ENCODE measurements at regions not wholly inside any gene's neighbourhood (a gene's known extent, or its start where the extent isn't known, plus 50 kb on each side); places are given as distances from the start of the nearest gene placed in this dataset.
"Not testable (repeated sequence)": the region's sequence is repeated elsewhere in the genome, so short reads cannot be mapped to it uniquely, and the experiment has no call there.

DNA sequence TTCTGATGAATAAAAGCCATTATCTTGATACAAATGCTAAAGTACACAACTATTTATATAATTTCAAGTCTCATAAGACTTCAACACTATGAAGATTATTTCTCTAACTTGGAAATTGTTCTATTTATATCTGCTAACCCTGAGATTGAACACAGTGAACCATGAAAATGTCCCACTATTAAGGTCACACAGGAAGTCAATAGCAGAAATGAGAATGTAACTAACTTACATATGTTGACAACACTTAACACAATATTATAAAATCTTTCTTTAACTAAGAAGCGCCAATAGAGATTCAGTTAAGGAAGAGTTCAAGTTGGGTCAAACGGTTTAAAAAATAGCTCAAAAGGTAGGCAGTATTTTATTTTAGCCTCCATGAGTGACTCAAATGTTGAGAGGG lies 551.8 kb upstream of the CBLB start:
- no peak for FAIRE-seq

DNA sequence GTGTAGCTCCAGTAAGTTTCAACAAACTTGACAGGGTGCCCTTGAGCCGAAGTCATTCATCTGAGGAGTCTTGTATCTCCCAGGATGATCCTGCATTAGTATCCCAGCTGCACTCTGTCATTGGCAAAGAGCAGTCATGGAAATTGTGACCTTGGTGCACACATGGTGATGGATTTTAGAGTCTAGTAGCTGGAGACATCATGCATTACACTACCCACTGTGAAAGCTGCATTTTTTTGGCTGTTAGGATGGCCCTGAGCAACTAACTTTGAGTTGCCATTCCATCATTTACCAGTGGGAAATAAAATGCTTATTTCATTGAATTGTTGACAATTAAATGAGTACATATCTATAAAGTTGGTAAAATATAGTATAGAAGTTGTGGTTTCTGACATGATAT lies 552.6 kb upstream of the CBLB start:
- no peak for FAIRE-seq

DNA sequence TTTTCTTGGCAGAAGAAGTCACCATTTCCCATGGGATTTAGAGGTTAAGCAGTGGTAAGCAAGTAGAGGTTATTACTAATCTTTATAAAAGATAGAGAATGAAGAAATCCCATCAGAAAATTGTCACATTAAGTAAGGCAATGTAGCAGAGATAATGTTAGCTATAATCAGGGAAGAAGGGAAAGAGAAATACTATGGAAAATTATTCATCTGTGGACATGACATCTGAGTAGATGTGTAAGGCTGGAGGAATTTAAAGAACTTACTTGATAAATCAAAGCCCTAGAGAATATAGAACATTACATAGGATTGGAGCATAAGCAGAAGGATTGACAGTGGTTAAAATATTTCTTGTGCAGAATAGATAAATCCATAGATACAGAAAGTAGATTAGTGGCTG lies 553.1 kb upstream of the CBLB start:
- no peak for FAIRE-seq

DNA sequence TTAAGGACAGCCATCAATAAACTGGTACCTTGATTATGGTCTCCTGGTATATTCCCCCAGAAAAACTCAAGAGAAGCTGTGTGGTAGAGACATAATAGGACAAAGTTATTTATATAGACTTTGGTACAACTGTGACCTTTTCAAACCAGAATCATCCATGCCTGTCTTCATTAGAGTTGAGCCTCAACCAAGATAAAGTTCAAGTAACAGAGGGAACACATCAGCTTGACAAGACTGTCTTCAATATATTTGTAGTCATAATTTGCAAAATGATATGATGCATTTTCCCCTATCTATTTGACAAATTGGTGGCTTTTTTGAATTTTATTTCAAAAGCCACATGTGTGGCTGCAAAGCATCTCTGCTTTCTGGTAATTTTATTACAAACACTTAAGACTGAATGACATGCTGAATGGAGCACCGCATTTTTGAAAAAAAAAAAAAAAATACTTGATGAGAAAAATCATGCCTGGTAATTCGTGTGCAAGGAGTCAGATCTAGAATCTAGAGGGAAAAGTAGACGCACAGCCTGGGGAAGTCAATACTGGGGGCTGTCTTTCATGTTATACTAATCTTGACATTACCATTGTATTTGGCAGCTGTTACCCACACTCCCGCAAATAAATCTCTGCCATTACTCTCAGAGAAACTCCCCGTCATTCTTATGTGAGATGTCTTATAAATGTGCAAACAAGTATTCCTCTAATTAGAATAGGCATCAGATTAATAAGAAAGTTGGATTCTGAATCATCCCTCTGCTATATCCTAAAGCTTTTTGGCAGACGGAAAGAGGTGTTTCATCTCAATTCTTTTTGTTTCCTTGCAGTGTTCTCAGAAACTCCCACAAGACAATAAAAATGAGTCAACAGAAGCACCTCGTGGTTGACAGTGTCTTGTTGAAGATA lies 554.8 kb upstream of the CBLB start:
- FAIRE-seq = no peak

DNA sequence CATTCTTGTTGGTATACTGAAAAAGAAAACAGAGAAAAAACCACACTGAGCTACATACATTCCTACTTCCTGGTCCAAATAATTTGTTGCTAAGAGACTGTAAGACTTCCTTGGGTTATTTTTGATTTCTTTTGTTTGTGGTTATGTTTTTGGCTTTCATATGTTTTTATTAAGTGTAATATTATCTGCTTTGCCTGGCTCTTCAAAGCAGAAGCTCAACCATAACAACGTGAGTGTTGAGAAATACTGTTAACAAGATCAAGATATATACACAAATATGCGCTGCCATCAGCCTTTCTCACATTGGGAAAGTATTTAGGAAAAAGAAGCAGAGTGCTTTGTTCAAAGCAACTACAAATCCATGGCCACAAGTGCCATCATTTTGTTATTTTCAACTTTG lies 556.2 kb upstream of the CBLB start:
- no peak for FAIRE-seq

DNA sequence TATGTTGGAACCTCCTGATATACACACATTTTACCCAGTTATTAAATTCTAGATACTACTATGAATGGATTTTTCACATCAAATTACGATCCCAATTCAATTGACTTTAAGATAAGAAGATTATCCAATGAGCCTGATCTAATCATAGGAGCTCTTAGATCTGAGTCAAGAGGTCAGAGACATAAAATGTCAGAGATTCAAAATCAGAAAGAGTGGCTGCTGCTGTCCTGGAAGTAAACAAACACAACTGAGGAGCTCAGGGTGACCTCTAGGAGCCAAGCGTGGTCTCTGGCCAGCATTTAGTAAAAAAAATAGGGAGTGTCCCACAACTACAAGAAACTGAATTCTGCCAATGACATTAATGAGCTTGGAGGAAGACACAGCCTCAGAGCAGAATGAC lies 557.1 kb upstream of the CBLB start:
- no peak for FAIRE-seq

DNA sequence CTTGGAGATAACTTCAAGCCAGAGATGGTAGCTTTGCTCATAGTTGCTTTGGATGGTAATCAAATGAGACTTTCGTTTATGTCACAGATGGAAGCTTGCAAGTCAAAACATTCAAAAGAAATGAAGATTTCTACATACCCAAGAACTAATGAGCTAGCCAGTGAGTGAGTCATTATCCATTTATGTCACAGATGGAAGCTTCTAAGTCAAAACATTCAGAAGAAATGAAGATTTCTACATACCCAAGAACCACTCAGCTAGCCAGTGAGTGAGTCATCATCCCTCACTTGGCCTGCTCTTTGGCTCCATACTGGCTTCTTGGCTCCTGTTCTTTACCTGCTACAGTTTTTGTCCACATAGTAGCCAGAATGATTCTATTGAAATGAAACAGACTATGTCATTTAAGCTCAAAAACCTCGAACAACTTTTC lies 559.8 kb upstream of the CBLB start:
- FAIRE-seq = no peak

DNA sequence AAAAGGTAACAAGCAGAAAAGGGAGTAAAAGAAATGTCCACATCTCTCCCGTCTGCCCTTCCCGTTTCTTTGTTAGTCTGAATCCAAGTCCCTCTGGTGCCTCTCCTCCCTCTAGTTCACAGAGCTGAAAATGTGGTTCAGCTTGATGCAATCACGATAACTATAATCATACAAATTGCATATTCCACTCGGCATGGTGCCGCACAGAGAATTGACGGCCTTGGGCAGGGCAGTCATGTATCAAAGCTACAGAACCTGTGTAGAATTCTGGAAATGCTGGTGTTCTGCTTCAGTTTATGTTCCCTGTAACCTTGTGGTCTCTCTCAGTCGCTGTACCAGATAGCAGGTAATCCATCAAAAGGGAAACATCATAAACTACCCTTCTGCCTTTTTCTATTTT lies 562.9 kb upstream of the CBLB start:
- no peak for FAIRE-seq

DNA sequence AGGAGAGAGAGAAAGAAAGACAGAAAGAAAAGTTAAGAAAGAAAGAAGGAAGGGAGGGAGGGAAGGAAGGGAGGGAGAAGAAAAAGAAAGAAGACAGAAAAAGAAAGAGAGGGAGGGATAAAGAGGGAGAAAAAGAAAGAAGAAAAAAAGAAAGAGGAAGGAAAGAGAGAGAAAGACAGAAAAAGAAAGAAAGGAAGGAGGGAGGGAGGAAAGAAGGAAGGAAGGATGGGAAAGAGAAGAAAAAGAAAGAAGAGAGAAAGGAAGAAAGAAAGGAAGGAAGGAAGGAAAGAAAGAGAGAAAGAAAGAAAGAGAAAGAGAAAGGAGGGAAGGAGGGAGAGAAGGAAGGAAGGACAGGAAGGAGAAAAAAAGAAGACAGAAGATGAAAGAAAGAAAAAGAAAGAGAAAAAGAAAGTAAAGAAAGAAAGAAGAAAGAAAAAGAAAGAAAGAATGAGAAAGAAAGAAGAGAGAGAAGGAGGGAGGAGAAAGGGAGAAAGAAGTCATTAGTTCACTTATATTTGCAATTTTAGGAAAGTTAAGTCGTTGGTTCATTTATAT lies 567.2 kb upstream of the CBLB start:
- FAIRE-seq = no peak

DNA sequence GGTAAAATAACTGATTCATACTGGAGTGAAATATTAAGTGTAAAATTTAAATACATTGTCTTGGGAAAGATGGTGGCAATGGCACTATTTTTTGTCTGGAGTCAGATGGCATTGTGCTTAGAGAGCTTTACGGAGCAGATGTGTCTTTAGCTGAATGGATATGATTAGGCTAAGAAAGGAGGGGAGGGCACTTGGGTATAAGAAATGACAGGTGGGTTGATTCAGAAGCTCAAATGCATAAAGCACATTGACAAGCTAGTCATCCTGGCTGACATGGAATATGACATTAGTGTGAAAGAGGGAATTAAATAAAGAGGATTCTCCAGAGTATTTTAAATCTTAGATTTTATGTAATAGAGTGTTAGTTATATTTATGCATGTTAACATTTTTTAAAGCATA lies 570.1 kb upstream of the CBLB start:
- FAIRE-seq = no peak

DNA sequence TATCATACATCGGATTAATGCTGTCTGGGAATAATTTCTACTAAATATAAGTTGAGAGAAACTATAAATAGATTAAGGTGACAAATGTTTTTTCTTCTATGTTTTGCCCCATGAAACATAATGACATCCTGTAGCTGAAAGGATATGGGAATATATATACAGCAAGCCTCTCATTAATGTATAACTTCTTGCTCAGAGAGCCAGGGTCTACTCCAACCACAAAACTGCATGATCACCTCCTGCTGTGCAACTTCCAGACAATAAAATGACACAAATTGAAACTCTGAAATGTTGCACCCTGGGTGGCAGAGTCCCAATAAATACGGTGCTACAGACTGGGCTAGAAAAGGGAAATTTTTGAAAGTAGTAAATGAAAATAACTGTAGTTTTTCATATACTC lies 571.9 kb upstream of the CBLB start:
- FAIRE-seq = no peak

DNA sequence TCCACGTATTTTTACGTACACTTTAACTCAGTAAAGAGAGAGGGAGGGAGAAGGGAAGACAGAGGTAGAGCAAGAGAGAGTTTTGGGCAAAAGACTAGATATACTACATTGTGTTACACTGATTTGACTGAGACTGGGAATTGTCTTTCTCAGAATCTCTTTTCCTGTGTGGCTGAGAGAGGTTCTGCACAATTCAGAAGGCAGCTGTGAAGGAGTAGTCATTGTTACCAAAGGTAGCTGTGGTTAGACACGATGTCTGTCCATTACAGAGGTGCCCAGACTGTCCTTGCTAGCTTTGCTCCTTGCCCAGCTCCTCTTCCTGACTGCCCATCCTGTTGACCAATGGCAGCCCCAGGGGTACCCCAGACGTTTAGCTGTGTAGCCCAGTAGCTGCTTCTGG lies 577.5 kb upstream of the CBLB start:
- FAIRE-seq = no peak

DNA sequence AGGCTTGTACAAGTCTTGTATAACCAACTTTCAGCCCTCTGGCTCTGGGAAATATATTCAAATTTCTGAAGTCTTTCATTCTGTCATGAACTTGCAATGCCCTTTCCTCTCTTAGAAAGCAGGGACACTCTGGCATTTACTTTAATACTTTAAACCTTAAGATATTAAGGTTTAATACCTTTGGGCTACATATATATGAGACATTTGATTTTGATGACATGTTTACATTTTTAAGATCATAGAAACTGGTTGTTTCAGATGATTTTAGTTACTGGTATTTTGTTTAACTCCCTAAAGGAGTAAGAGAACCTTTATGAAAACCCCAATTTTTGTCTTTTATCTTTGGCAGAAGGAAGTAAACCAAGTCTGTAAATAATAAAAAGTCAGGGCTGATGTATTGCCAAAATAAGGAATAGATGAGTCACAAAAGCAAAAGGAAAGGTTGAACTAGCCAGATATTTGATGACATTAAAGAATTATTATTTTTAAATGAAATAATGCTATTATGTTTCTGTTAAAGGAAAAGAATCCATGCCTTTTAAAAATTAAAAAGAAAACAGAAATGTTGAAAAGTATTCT lies 579.0 kb upstream of the CBLB start:
- no peak for FAIRE-seq

DNA sequence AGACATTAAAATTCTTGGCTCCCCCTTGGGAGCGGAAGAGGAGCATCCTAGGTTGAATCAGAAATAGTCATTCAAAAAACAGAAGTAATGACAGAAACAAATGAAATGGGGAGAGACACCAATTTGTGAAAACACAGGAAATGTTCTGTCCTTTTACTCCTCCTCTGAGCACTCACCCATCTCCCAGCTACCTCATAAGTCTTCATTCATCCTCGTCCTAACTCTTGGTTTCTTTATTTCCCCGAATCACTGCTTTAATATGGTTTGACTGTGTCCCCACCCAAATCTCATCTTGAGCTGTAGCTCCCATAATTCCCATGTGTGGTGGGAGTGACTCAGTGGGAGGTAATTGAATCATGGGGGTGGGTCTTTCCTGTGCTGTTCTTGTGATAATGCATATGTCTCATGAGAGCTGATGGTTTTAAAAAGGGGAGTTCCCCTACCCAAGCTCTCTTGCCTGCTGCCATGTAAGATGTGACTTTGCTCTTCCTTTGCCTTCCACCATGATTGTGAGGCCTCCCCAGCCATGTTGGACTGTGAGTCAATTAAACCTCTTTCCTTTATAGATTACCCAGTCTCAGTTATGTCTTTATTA lies 579.7 kb upstream of the CBLB start:
- FAIRE-seq = not testable (repeated sequence)

DNA sequence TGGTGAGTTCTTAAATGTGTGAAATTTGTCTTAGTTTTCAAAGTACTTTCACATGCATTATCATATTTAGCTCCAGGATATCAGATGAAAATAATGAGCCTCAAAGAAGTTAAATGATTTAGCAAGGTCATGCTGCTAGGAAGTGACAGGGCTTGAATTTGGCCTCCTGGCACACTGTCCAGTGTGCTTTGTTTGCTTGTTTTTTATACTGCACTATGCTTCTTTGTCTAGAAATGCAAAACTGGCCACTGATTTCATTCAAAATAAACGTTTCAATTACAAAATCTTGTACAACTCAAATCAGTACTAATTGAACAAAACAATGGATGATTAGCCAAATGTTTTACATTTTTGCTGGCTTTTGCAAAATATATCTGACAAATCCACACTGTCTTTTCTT lies 583.3 kb upstream of the CBLB start:
- FAIRE-seq = no peak

DNA sequence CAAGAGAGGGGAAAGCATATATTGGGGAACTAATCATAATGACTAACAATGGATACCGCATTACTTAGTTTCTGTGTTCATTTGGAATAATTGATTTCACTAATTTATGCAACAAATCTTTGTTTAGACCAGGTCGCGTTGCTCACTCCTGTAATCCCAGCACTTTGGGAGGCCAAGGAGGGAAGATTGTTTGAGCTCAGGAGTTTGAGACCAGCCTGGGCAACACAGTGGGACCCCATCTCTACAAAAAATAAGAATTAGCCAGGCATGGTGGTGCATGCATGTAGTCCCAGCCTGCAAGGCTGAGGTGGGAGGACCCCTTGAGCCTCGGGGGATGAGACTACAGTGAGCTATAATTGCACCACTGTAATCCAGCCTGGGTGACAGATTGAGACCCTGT lies 585.7 kb upstream of the CBLB start:
- no peak for FAIRE-seq

DNA sequence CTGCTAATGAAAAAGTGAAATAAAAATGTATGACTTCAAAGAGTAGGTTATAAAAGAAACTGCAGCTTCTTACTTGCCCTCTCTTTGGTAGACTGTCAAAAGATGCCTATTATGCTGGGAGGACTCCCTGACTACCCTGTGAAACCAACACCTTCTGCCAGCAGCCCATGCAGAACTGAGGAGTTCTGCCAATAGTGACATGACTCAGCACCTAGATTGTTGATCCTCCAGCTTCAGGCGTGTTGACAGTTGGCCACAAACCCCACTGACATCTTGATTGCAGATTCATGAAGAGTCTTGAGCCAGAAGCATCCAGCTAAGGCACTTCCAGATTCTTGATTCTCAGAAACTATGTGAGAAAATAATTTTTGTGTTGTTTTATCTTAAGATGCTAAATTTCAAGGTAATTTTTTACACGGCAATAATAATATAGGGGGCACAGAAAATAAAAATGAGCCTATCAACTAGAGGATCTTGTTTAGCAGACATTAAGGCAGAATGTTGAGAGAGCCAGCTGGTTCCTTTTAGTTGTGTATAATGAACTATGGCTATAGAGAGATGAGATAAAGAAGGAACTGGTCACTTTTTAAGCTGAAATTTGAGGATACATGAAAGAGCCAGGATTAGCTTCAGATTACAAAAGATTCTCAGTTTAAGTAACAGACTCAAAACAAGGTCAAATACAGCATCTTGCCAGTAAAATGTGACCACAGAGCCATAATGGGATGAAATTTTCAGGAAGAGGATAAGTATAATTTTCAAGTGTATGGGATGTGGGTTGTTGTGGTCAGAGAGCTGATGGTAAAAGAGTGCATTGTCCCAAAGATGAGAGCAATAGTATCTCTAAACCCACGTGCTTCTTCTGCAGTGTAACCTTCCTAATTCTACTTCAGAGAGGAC lies 588.7 kb upstream of the CBLB start:
- FAIRE-seq = no peak

DNA sequence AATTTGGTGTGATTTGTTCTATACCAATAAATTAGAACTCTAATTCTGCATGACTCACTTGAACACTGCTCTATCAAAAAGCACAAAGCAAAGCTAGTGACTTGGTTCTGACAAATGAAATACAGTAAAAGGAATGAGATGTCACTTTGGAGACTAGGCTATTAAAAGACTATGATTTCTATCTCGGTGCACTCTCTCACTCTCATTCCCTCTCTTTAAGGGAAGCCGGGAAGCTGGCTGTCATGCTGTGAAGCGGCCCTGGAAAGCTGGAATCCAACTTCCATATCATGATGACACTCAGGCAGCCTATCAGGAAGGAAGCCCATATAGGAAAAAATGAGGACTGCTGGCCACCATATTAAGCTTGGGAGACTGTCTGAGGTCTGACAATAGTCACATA lies 590.1 kb upstream of the CBLB start:
- no peak for FAIRE-seq

DNA sequence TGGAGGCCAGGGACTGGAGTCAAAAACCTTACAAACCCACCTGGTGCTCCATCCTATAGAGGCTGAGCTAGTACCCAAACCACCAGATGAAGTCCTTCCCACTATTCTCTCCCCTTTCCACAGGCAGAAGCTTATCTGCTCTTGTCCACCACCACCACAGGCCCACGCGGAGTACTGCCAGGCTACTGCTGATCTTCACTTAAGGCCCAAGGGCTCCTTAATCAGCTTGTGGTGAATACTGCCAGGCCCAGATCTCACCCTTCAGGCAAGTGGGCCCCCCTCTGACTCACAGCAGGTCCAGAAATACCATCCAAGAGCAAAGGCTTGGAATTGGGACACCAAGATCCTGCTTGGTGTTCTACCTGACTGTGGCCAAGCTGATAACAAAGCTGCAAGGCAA lies 598.1 kb upstream of the CBLB start:
- FAIRE-seq = no peak

DNA sequence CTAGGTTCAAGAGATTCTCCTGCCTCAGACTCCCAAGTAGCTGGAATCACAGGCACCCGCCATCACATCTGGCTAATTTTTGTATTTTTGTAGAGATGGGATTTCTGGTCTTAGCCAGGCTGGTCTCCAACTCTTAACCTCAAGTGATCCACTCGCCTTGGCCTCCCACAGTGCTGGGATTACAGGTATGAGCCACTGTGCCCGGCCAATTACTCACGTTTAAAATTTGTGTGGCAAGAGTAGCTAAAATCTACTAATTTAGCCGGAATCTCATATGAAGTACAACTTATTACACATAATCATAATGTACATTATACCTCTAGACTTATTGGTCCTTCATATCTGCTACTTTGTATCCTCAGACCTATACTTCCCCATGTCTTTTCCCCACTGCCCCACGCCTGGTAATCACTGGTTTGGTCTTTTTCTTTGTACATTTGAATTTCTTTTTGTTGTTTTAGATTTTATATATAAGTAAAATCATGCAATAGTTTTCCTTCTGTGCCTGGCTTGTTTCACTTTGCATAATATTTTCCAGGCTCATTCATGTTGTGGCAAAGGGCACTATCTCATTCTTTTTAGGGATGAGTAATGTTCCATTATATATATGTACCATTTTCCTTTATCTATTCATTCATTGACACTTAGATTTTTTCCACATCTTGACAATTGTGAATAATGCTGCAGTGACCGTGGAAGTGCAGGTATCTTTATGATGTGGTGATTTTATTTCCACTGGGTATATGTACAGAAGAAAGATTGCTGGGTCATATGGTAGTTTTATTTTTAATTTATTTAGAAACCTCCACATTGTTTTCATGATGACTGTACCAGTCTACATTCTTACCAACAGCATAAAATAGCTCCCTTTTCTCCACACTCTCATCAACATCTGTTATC lies 605.0 kb upstream of the CBLB start:
- no peak for FAIRE-seq

DNA sequence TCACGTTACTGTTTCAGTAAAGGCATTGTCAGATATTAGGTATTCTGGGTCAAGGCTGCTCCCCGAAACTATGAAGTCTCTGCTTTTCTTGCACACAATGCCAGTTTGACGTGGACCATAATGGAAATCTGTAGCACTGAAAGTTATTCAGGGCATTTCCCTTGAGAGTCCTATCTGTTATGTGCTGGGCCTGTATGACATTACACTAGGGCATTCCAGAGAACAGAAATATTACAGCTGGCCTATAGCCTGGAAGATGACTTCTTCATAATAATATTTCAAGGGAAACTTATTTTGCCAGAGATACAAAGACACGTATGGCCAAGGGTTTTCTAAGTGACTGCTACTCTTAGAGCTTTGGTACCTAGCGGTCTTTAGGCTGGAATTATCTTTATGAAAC lies 613.6 kb upstream of the CBLB start:
- FAIRE-seq = no peak

DNA sequence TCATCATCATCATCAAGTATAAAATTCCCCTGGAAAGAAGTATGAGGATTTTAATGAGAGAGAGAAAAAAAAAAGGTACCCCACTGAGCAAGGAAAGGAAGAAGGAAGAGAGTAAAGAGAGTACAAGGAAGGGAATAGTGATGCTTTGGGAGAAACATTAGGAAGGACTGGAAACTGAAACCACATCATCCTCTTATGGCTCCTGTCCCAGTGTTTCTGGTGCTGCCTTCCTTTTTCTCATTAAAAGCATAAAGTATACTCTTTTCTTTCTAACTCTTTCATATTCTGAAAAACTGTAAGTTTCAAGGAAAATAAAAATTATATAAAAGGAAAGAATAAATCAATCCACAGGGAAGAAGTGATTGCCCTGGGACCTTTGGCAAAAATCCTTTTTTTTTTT lies 616.4 kb upstream of the CBLB start:
- no peak for FAIRE-seq

All from A204.1 (cell line).